K562 (cell line): ENCODE measurements at regions not wholly inside any gene's neighbourhood (a gene's known extent, or its start where the extent isn't known, plus 50 kb on each side); places are given as distances from the start of the nearest gene placed in this dataset.

ENCODE experiments used
- ATAC-seq: fragments of 200-7000 bp; cut with Tn5 transposase; 3 replicates; pipeline ENCODE4 v1.9.1; 2020; ENCODE audit warnings: moderate library complexity
- BruUV-seq: library from RNA; stranded (reverse); fragments of 400-500 nt; replicated peaks from 2 replicates; lab custom pipeline; 2021; lab: Mats Ljungman, UMichigan
- CTCF ChIA-PET: fragments of 300-600 bp; formaldehyde crosslinking; extraction: SDS; loops from one replicate; lab custom pipeline; 2021; ENCODE audit warnings: low intra/inter-chr PET ratio; lab: Yijun Ruan, JAX
- POLR2A ChIA-PET: fragments of 300-600, 350-650 bp; sonication (Branson Sonifier 250); formaldehyde crosslinking; extraction: SDS; loops from one replicate; lab custom pipeline; 2021; ENCODE audit warnings: antibody characterized with exemption, inconsistent platforms; lab: Yijun Ruan, JAX
- DNase-seq, 4 experiments: peaks; one replicate each; pipeline versions ENCODE4 v3.0.0 to v3.0.0-alpha.2; 2011 to 2018; ENCODE audit warnings: low spot score in 3 of 4, mixed read lengths in 3 of 4; ENCODE audit errors: extremely low read depth in 1 of 4
- FAIRE-seq: peaks from 2 replicates; lab custom pipeline; 2011; peaks lifted over from hg19 to GRCh38; lab: Jason Lieb, UNC
- H2AFZ ChIP-seq: 2 replicates; pipeline ENCODE4 v1.6.0; 2011; ENCODE audit warnings: low read depth, low read length, control low read depth, inconsistent platforms
- H3K27ac ChIP-seq: fragments of 200-600 bp; 3 replicates; pipeline ENCODE4 v1.8.0; 2011; ENCODE audit warnings: low read depth, mild to moderate bottlenecking, control low read depth, inconsistent platforms, low read length, moderate library complexity, mixed read lengths; ENCODE audit errors: extremely low read depth
- H3K27me3 ChIP-seq, 2 experiments: fragments of 300-600 bp in 1 of 2; 2 replicates in 1 of 2; 3 replicates in 1 of 2; pipeline versions ENCODE4 v1.6.0 to v1.8.0; 2011; ENCODE audit warnings: inconsistent platforms in 2 of 2, low read length in 2 of 2, mild to moderate bottlenecking in 1 of 2, mixed read lengths in 1 of 2, moderate library complexity in 1 of 2; ENCODE audit not compliant: control insufficient read depth in 2 of 2, insufficient read depth in 2 of 2
- H3K36me3 ChIP-seq: fragments of 300-600 bp; 3 replicates; pipeline ENCODE4 v1.8.0; 2011; ENCODE audit warnings: mild to moderate bottlenecking, low read length, inconsistent platforms; ENCODE audit not compliant: control insufficient read depth, insufficient read depth
- H3K4me1 ChIP-seq, 2 experiments: fragments of 200-600 bp in 1 of 2; replicated peaks in 1 of 2; 2 replicates in 1 of 2; 3 replicates in 1 of 2; pipeline versions ENCODE4 v1.5.1 to v1.8.0; 2011; ENCODE audit warnings: inconsistent platforms in 2 of 2, low read length in 2 of 2, mild to moderate bottlenecking in 1 of 2, mixed read lengths in 1 of 2, moderate library complexity in 1 of 2; ENCODE audit not compliant: control insufficient read depth in 2 of 2, insufficient read depth in 2 of 2
- H3K4me2 ChIP-seq: 2 replicates; pipeline ENCODE4 v1.6.1; 2011; ENCODE audit warnings: low read length, control low read depth, inconsistent platforms, mixed read lengths; ENCODE audit not compliant: insufficient read depth
- H3K4me3 ChIP-seq: fragments of 200-600 bp; sonication (generic), shearing (Covaris generic); 2 replicates; pipeline ENCODE4 v1.5.1; 2016; ENCODE audit warnings: control low read depth, inconsistent platforms
- H3K79me2 ChIP-seq: fragments of 200-600 bp; 3 replicates; pipeline ENCODE4 v1.8.0; 2011; ENCODE audit warnings: low read length, inconsistent platforms; ENCODE audit not compliant: control insufficient read depth, insufficient read depth
- H3K9ac ChIP-seq, 2 experiments: 2 replicates each; pipeline versions ENCODE4 v1.6.0 to v1.6.1; 2011; ENCODE audit warnings: low read depth in 2 of 2, low read length in 2 of 2, control low read depth in 1 of 2, inconsistent platforms in 1 of 2, mild to moderate bottlenecking in 1 of 2, mixed read lengths in 1 of 2; ENCODE audit not compliant: insufficient read depth in 1 of 2
- H3K9me1 ChIP-seq: one replicate; pipeline ENCODE4 v1.6.0; 2011; ENCODE audit warnings: inconsistent platforms, mild to moderate bottlenecking, low read length, moderate library complexity; ENCODE audit not compliant: control insufficient read depth, insufficient read depth
- H3K9me3 ChIP-seq: replicated peaks from 2 replicates; pipeline ENCODE4 v1.5.1; 2011; ENCODE audit warnings: low read depth, low read length, inconsistent platforms; ENCODE audit not compliant: control insufficient read depth, insufficient read depth
- H4K20me1 ChIP-seq: replicated peaks from 2 replicates; pipeline ENCODE4 v1.6.1; 2011; ENCODE audit warnings: low read length, inconsistent platforms, mixed read lengths; ENCODE audit not compliant: control insufficient read depth, insufficient read depth
- ASH1L ChIP-seq: fragments of 450-650 bp; IDR thresholded peaks from 2 replicates; pipeline ENCODE4 v1.6.1; 2018; ENCODE audit warnings: borderline replicate concordance, mild to moderate bottlenecking, low read depth; ENCODE audit not compliant: partially characterized antibody
- MEF2A ChIP-seq: IDR thresholded peaks from 2 replicates; pipeline ENCODE4 v1.6.1; 2011; ENCODE audit warnings: low read depth, mild to moderate bottlenecking, low read length, moderate library complexity; ENCODE audit not compliant: control insufficient read depth
- NCOR1 ChIP-seq: fragments of 450-650 bp; IDR thresholded peaks from 2 replicates; pipeline ENCODE4 v1.6.1; 2016; ENCODE audit warnings: mild to moderate bottlenecking, moderate library complexity
- NFIX ChIP-seq: fragments of 250-450 bp; sonication (Bioruptor Pico); IDR thresholded peaks from 2 replicates; pipeline ENCODE4 v1.4.0; 2020; ENCODE audit warnings: low read depth, mild to moderate bottlenecking, moderate library complexity
- SETDB1 ChIP-seq: IDR thresholded peaks from one replicate; pipeline ENCODE4 v1.6.1; 2012; ENCODE audit warnings: low read length, control low read depth, inconsistent platforms
- SIRT6 ChIP-seq: IDR thresholded peaks from one replicate; pipeline ENCODE4 v1.6.1; 2012; ENCODE audit warnings: low read depth, mild to moderate bottlenecking, control low read depth, inconsistent platforms, low read length, moderate library complexity
- SRF ChIP-seq, 2 experiments: fragments of 250-450, 450-650 bp in 1 of 2; sonication (Bioruptor Pico) in 1 of 2; sonication (generic) in 1 of 2; formaldehyde crosslinking; IDR thresholded peaks; 2 replicates each; pipeline versions ENCODE4 v1.5.0 to v1.5.1; 2020 to 2022; ENCODE audit warnings: mild to moderate bottlenecking in 1 of 2, missing genetic modification reagents in 1 of 2
- TRIM24 ChIP-seq, 2 experiments: fragments of 450-650 bp; IDR thresholded peaks; 2 replicates each; pipeline ENCODE4 v1.6.1; 2016
- XRCC3 ChIP-seq: fragments of 450-650 bp; IDR thresholded peaks from 2 replicates; pipeline ENCODE4 v1.6.1; 2017; ENCODE audit warnings: mild to moderate bottlenecking, moderate library complexity
- ZNF384 ChIP-seq: IDR thresholded peaks from 2 replicates; pipeline ENCODE4 v1.6.1; 2012; ENCODE audit warnings: low read depth, low read length, improper control_type of control experiment
- WGBS: fragments of 100-300 bp; shearing (Covaris generic); methylation state at CpG from one replicate; pipeline ENCODE4 v1.1.6; 2016; ENCODE audit warnings: low coverage, mixed read lengths; ENCODE audit not compliant: insufficient coverage; ENCODE audit errors: missing lambda C conversion rate; 5-methylcytosine and 5-hydroxymethylcytosine counted together
- in situ Hi-C: fragments of 300-500 bp; cut with MboI; formaldehyde crosslinking; loops from 4 replicates; pipeline ENCODE4 v1.15.0; 2018; ENCODE audit warnings: inconsistent platforms, mixed read lengths
- intact Hi-C: fragments of 100-400 bp; cut with micrococcal nuclease; formaldehyde crosslinking; loops from 2 replicates; pipeline ENCODE4 v1.14.2; 2022
- TF ChIP-seq, protein P1 (sequence below): fragments of 250-450 bp; sonication (Bioruptor Pico); IDR thresholded peaks from 2 replicates; pipeline ENCODE4 v1.4.0; 2020; ENCODE audit warnings: mild to moderate bottlenecking, moderate library complexity

DNA sequence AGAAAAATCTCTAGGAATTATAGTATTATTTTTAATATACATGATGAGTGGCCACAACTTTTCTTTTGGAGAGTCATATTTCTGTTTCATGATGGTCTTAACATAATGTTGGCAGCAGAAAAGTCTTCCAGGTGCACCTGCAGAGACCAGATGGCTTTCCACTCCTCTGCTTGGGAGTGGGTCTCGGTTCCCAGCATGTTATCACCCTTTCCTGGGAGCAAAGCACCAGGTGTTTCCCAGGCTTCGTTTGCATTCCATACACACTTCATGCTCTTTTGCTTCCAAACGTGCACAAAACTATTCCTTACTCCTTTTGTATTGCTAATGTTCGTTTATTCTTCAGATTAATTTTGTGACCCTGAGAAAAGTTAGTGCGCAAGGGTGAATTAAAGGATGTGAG is 305.2 kb downstream of the CDH2 start:
- in situ Hi-C loops: no loop called here
- H3K4me3 ChIP-seq: no peak overlapping the region
- H2AFZ ChIP-seq: no peak overlapping the region
- POLR2A ChIA-PET: no interaction called here
- H3K27me3 ChIP-seq: no peaks in the 10 kb centered on the region
- TF ChIP-seq XRCC3 (no peak), TRIM24 (IDR thresholded peaks at IDR 0.05) (no peak), SIRT6 (no peak), ZNF384 (no peak), SRF (CRISPR knock-in tag; IDR thresholded peaks at IDR 0.05) (no peak), SETDB1 (no peak), MEF2A (no peak), NCOR1 (no peak), ASH1L (no peak), NFIX (no peak)
- TF ChIP-seq, protein P1, sequence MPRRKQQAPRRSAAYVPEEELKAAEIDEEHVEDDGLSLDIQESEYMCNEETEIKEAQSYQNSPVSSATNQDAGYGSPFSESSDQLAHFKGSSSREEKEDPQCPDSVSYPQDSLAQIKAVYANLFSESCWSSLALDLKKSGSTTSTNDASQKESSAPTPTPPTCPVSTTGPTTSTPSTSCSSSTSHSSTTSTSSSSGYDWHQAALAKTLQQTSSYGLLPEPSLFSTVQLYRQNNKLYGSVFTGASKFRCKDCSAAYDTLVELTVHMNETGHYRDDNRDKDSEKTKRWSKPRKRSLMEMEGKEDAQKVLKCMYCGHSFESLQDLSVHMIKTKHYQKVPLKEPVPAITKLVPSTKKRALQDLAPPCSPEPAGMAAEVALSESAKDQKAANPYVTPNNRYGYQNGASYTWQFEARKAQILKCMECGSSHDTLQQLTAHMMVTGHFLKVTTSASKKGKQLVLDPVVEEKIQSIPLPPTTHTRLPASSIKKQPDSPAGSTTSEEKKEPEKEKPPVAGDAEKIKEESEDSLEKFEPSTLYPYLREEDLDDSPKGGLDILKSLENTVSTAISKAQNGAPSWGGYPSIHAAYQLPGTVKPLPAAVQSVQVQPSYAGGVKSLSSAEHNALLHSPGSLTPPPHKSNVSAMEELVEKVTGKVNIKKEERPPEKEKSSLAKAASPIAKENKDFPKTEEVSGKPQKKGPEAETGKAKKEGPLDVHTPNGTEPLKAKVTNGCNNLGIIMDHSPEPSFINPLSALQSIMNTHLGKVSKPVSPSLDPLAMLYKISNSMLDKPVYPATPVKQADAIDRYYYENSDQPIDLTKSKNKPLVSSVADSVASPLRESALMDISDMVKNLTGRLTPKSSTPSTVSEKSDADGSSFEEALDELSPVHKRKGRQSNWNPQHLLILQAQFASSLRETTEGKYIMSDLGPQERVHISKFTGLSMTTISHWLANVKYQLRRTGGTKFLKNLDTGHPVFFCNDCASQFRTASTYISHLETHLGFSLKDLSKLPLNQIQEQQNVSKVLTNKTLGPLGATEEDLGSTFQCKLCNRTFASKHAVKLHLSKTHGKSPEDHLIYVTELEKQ (CRISPR knock-in tag): no peak
- no peaks in the 10 kb centered on the region for H3K36me3 ChIP-seq
- no peak overlapping the region for H3K4me2 ChIP-seq
- H3K9ac ChIP-seq: no peak overlapping the region
- H3K9me3 ChIP-seq: 0 out of 2 replicates have a peak, but pooled peaks cover 1% of the 10 kb centered on the region
- WGBS: 2% methylated on average over 5 of the region's 5 CpGs
- H3K4me1 ChIP-seq: no peaks in the 10 kb centered on the region
- intact Hi-C loops: no loop called here
- BruUV-seq: no TSS peak
- no peak overlapping the region for H3K27ac ChIP-seq
- no peaks in the 10 kb centered on the region for H3K79me2 ChIP-seq
- DNase-seq (no peak), FAIRE-seq (no peak), ATAC-seq (no peak)
- H3K9me1 ChIP-seq: no peaks in the 10 kb centered on the region
- CTCF ChIA-PET: no interaction called here
- no peaks in the 10 kb centered on the region for H4K20me1 ChIP-seq
